Endothelial cell of umbilical vein (primary cell): ENCODE measurements at regions not wholly inside any gene's neighbourhood (a gene's known extent, or its start where the extent isn't known, plus 50 kb on each side); places are given as distances from the start of the nearest gene placed in this dataset.
A peak's percentile ranks its signal among the peaks of the same experiment; 100 is the strongest.

Experiments used
- BruUV-seq: library from RNA; stranded (reverse); fragments of 400-500 nt; replicated peaks from 2 replicates; lab custom pipeline; 2021; lab: Mats Ljungman, UMichigan
- CTCF ChIA-PET: fragments of 300-600, 350-600 bp; sonication (Branson Sonifier 250); formaldehyde crosslinking; loops from one replicate; lab custom pipeline; 2021; ENCODE audit warnings: antibody characterized with exemption, inconsistent platforms; lab: Charles Lee
- POLR2A ChIA-PET: fragments of 300-600, 350-600 bp; sonication (Branson Sonifier 250); formaldehyde crosslinking; loops from one replicate; lab custom pipeline; 2021; ENCODE audit warnings: antibody characterized with exemption, inconsistent platforms; lab: Charles Lee
- DNase-seq: peaks from one replicate; pipeline ENCODE4 v3.0.0-alpha.2; 2011; ENCODE audit warnings: low read depth, low spot score
- FAIRE-seq: peaks from 2 replicates; lab custom pipeline; 2011; peaks lifted over from hg19 to GRCh38; lab: Jason Lieb, UNC
- H2AFZ ChIP-seq: 2 replicates; pipeline ENCODE4 v1.6.0; 2012; ENCODE audit warnings: low read depth, low read length, control low read depth, inconsistent platforms
- H3K27ac ChIP-seq: 2 replicates; pipeline ENCODE4 v1.5.1; 2011; ENCODE audit warnings: low read depth, mild to moderate bottlenecking, control low read depth, low read length, moderate library complexity; ENCODE audit not compliant: insufficient read depth
- H3K27me3 ChIP-seq, 2 experiments: 2 replicates each; pipeline versions ENCODE4 v1.6.0 to v1.6.1; 2011; ENCODE audit warnings: low read length in 2 of 2, mixed read lengths in 1 of 2; ENCODE audit not compliant: control insufficient read depth in 2 of 2, insufficient read depth in 2 of 2
- H3K36me3 ChIP-seq, 2 experiments: 2 replicates in 1 of 2; 3 replicates in 1 of 2; pipeline ENCODE4 v1.5.1; 2011; ENCODE audit warnings: low read length in 2 of 2, mild to moderate bottlenecking in 1 of 2, moderate library complexity in 1 of 2; ENCODE audit not compliant: control insufficient read depth in 2 of 2, insufficient read depth in 2 of 2; ENCODE audit errors: extremely low read depth in 1 of 2
- H3K4me1 ChIP-seq: 3 replicates; pipeline ENCODE4 v1.5.1; 2011; ENCODE audit warnings: mild to moderate bottlenecking, low read length; ENCODE audit not compliant: control insufficient read depth, insufficient read depth; ENCODE audit errors: extremely low read depth
- H3K4me2 ChIP-seq: 2 replicates; pipeline ENCODE4 v1.6.1; 2011; ENCODE audit warnings: low read length, control low read depth, mixed read lengths; ENCODE audit not compliant: insufficient read depth
- H3K4me3 ChIP-seq, 3 experiments: fragments of 200-600 bp in 1 of 3; sonication (generic), shearing (Covaris generic) in 1 of 3; replicated peaks in 1 of 3; 2 replicates each; pipeline ENCODE4 v1.5.1; 2011 to 2016; ENCODE audit warnings: control low read depth in 3 of 3, low read length in 3 of 3, mild to moderate bottlenecking in 2 of 3, inconsistent platforms in 1 of 3, low read depth in 1 of 3, moderate library complexity in 1 of 3; ENCODE audit not compliant: insufficient read depth in 1 of 3
- H3K79me2 ChIP-seq: 2 replicates; pipeline ENCODE4 v1.6.0; 2012; ENCODE audit warnings: low read length, inconsistent platforms; ENCODE audit not compliant: control insufficient read depth, insufficient read depth
- H3K9ac ChIP-seq: replicated peaks from 2 replicates; pipeline ENCODE3; 2011; ENCODE audit warnings: low read length, control low read depth; ENCODE audit not compliant: insufficient read depth; ENCODE audit errors: extremely low read depth
- H3K9me1 ChIP-seq: replicated peaks from 3 replicates; pipeline ENCODE4 v1.6.0; 2011; ENCODE audit warnings: mild to moderate bottlenecking, low read length; ENCODE audit not compliant: control insufficient read depth, insufficient read depth; ENCODE audit errors: extremely low read depth
- H3K9me3 ChIP-seq: replicated peaks from 2 replicates; pipeline ENCODE4 v1.5.1; 2012; ENCODE audit warnings: low read length, inconsistent platforms; ENCODE audit not compliant: control insufficient read depth, insufficient read depth
- H4K20me1 ChIP-seq: replicated peaks from 2 replicates; pipeline ENCODE3; 2011; ENCODE audit warnings: mild to moderate bottlenecking, low read length; ENCODE audit not compliant: control insufficient read depth, insufficient read depth; ENCODE audit errors: extremely low read depth
- EZH2 ChIP-seq: IDR thresholded peaks from 2 replicates; pipeline ENCODE4 v1.6.1; 2012; ENCODE audit warnings: borderline replicate concordance, low read depth, mild to moderate bottlenecking, moderate library complexity, low read length, inconsistent platforms; ENCODE audit not compliant: severe bottlenecking
- FOS ChIP-seq: IDR thresholded peaks from 2 replicates; pipeline ENCODE4 v1.6.1; 2011; ENCODE audit warnings: mild to moderate bottlenecking, low read length, moderate library complexity, borderline replicate concordance; ENCODE audit not compliant: insufficient read depth
- GATA2 ChIP-seq: IDR thresholded peaks from 2 replicates; pipeline ENCODE4 v1.7.0; 2011; ENCODE audit warnings: low read depth, mild to moderate bottlenecking, moderate library complexity, mixed read lengths, low read length; ENCODE audit not compliant: insufficient read length, insufficient read depth
- JUN ChIP-seq: IDR thresholded peaks from 2 replicates; pipeline ENCODE4 v1.6.1; 2011; ENCODE audit warnings: borderline replicate concordance, low read depth; ENCODE audit not compliant: insufficient read length, insufficient read depth
- MAX ChIP-seq: IDR thresholded peaks from 2 replicates; pipeline ENCODE4 v1.6.1; 2011; ENCODE audit not compliant: insufficient read depth, insufficient read length
- MYC ChIP-seq: IDR thresholded peaks from one replicate; pipeline ENCODE4 v1.6.1; 2011; ENCODE audit warnings: mild to moderate bottlenecking, low read depth, low read length
- POLR2AphosphoS5 ChIP-seq: IDR thresholded peaks from 2 replicates; pipeline ENCODE4 v1.6.1; 2012; ENCODE audit warnings: low read depth, mild to moderate bottlenecking, control low read depth, low read length, moderate library complexity; ENCODE audit not compliant: insufficient read depth
- dilution Hi-C: fragments of 300-500 bp; cut with MboI; formaldehyde crosslinking; loops from one replicate; pipeline ENCODE4 v1.15.0; 2019; ENCODE audit warnings: low sequenced_read_pairs; ENCODE audit not compliant: extremely low pct_ligation_motif_present
- intact Hi-C: fragments of 100-400 bp; cut with micrococcal nuclease; formaldehyde crosslinking; loops from one replicate; pipeline ENCODE4 v1.10.0; 2022

- no peaks in the 10 kb centered on the region for H3K27me3 ChIP-seq
- no peak overlapping the region for H3K4me3 ChIP-seq
- no peak for TF ChIP-seq EZH2
- TF ChIP-seq JUN, result peak; percentile 95
- peak; percentile 91 for TF ChIP-seq POLR2AphosphoS5
- peak; percentile 60 for TF ChIP-seq GATA2
- TF ChIP-seq FOS, result peak; percentile 97
- no peak for TF ChIP-seq MYC
- peak; percentile 76 for TF ChIP-seq MAX
- H3K9me3 ChIP-seq, result no peaks in the 10 kb centered on the region
- H3K27ac ChIP-seq, result peak overlapping the region; percentile 80
- FAIRE-seq (peak; percentile 99), DNase-seq (peak; percentile 97)
- BruUV-seq, result TSS peak; percentile 97
- H3K9ac ChIP-seq, result peak overlapping the region; percentile 10
- POLR2A ChIA-PET, result no interaction called here
- intact Hi-C loops, result loop anchor here (1.0 kb wide), 4 partner anchors 45 to 168 kb away; partner anchors contain the start of gene RRBP1
- no peak overlapping the region for H2AFZ ChIP-seq
- peaks cover 26% of the 10 kb centered on the region for H3K4me1 ChIP-seq
- no peaks in the 10 kb centered on the region for H3K9me1 ChIP-seq
- dilution Hi-C loops, result no loop called here
- H4K20me1 ChIP-seq, result no peaks in the 10 kb centered on the region
- CTCF ChIA-PET, result interaction anchor here (0.7 to 1.8 kb wide), 7 partner anchors 24 to 184 kb away, joined by 3 to 6 read pairs (median 3); partner anchors contain the start of gene RRBP1
- no peak overlapping the region for H3K4me2 ChIP-seq
- no peaks in the 10 kb centered on the region for H3K79me2 ChIP-seq
- no peaks in the 10 kb centered on the region for H3K36me3 ChIP-seq
Observed at GRCh38 chr20:17849901-17850683, 118.5 kb downstream of the SNX5 start.
